T-helper 2 cell treated with Interferon-gamma antibody and Interleukin-4, amounts not matched to agents 5 μg/mL and 100 μg/mL, for 36 hours (primary cell): ENCODE measurements at regions not wholly inside any gene's neighbourhood (a gene's known extent, or its start where the extent isn't known, plus 50 kb on each side); places are given as distances from the start of the nearest gene placed in this dataset.

Experiments
- DNase-seq: peaks from one replicate; pipeline ENCODE4 v3.0.0; 2021; ENCODE audit warnings: low spot score
- H3K27ac Mint-ChIP-seq: one replicate; pipeline ENCODE4 v1.8.0; 2021; ENCODE audit warnings: mild to moderate bottlenecking, mixed read lengths
- H3K27me3 Mint-ChIP-seq: one replicate; pipeline ENCODE4 v1.8.0; 2021; ENCODE audit warnings: low read depth, mixed read lengths
- H3K36me3 Mint-ChIP-seq: one replicate; pipeline ENCODE4 v1.8.0; 2021; ENCODE audit warnings: low read depth, mixed read lengths
- H3K4me1 Mint-ChIP-seq: one replicate; pipeline ENCODE4 v1.8.0; 2021; ENCODE audit warnings: low read depth, mixed read lengths
- H3K4me3 Mint-ChIP-seq: one replicate; pipeline ENCODE4 v1.8.0; 2022; ENCODE audit warnings: mild to moderate bottlenecking, moderate library complexity, mixed read lengths
- H3K9me3 Mint-ChIP-seq: one replicate; pipeline ENCODE4 v1.8.0; 2021; ENCODE audit warnings: mixed read lengths

DNA sequence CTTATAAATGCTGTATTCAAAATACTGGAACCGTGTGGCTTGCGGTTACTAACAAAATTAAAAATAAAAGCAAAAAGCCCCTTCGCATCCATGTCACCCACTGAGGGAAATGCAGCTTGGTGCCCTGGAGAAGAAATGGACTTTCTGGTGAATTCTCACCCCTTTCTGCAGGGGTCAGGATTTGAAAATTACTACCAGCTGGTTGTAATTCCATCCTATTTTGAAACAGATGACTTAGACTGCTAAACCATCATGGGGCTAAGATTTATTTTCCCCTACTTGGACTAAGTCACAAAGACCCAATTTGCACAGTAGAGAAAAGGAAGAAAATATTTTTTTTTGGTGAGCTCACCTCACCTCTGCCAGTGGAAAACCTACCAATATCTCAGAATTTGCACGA is 111.4 kb upstream of the MYOCD start:
- no peaks in the 10 kb centered on the region for H3K36me3 Mint-ChIP-seq
- H3K9me3 Mint-ChIP-seq: peaks cover 44% of the 10 kb centered on the region
- H3K27me3 Mint-ChIP-seq: no peaks in the 10 kb centered on the region
- no peak overlapping the region for H3K27ac Mint-ChIP-seq
- no peaks in the 10 kb centered on the region for H3K4me1 Mint-ChIP-seq
- DNase-seq: no peak
- H3K4me3 Mint-ChIP-seq: no peak overlapping the region

DNA sequence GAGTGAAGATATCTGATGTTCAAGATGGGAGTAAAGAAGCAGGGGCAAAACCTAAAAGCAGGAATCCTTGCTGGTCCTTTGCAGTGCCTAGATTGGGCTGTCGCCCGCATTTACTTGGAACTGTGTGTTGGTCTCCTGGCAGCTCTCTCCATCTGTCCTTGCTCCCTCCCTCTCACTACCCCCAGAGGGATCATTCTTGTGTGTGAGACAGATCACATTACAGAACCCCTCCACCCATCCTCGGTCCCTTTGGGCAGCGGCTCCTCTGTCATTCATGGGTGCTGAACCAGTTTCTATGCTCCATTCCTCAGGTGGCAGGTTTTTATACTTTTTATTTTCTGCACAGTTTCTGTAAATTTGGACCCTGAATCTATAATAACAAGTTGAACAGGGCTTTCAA is 99.4 kb upstream of the MYOCD start:
- Mint-ChIP-seq H3K27ac (no peak overlapping the region), H3K4me1 (no peaks in the 10 kb centered on the region), H3K9me3 (peaks cover 26% of the 10 kb centered on the region), H3K4me3 (no peak overlapping the region), H3K27me3 (no peaks in the 10 kb centered on the region), H3K36me3 (no peaks in the 10 kb centered on the region)
- DNase-seq: no peak

DNA sequence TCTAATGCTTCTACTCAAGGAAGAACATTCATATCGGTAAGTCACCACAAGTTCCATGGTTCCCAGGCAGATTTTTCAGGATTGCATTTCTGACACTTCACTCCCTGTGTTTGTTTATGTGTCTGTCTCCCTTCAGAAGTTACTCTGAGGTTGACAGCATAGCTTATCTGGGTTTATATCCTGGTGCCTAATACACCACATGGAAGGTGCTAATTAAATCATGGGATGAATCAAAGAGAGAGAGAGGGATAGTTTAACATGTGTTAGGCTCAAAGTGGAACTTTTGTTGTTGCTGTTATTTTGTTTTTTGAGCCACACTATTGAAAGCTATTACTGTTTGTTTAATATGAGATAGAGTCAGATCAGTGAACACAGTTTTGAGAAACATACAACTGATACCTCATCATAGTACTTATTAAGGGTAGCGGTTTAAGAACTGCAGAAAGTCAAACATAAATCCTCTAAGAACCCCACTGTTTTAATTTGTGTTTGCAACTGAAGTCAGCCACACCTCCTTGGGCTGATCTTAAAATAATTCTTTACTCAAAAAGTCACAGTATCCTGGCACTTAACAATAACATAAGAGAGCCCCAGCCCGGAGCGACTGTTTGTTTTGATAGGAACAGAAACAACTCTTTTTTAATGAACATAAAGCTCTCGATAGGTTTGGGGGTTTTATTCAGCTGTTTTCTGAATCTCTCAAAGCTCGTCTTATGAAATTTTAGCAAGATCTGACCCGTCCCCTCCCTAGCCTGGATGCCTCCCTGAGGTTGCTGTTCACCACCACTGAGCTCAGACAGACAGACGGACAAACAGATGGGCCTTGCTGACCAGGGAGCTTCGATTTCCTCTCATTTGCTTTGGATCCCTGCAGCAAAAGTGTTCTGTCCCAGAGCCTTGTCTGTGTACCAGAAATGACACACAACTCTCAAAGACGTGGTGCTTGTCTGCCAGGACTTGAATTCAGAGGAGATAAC is 98.3 kb upstream of the MYOCD start:
- no peak overlapping the region for H3K4me3 Mint-ChIP-seq
- no peaks in the 10 kb centered on the region for H3K27me3 Mint-ChIP-seq
- no peaks in the 10 kb centered on the region for H3K36me3 Mint-ChIP-seq
- H3K9me3 Mint-ChIP-seq: peaks cover 29% of the 10 kb centered on the region
- H3K4me1 Mint-ChIP-seq: no peaks in the 10 kb centered on the region
- no peak overlapping the region for H3K27ac Mint-ChIP-seq
- DNase-seq: no peak

DNA sequence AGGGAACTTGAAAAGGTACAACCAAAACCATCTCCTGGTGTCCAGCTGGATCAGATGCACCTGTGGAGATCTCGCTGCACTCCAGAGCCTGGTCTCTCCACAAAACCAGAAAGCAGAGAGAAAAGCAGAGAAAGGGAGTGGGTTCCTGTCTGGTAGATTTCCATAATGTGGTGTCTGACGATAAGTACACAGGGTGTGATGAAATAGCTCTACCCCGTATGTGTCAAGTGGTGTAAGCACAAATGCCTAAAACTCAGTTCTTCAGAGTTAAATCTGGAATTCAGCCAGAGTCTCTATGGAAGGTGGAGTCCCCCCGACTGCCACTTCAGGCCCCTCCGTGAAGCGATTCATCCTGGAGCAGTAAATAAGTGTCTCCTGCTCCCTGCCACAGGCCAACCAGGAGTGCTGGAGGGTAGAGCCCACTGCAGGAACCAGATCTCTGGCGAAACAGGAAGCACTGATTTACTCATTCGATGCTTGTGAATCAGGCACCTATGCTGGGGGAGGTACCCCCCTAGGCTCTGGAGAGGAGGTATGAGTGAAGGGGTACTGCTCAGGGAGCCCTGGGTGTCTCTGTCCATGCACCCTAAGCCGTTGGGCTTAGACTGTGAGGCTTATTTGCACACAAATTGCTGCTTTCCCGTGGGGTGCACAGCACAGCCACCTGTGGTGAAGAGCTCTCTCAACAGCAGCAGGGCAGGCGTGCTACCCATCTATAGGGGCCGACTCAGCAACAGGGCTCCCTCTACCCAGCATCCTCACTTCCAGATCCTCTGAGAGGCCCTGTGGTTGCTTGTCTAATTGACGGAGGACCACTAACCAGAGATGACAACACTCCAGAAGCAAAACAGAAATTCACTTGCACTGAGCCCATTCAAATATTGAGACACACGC is 97.1 kb upstream of the MYOCD start:
- no peaks in the 10 kb centered on the region for H3K27me3 Mint-ChIP-seq
- H3K4me3 Mint-ChIP-seq: no peak overlapping the region
- peaks cover 33% of the 10 kb centered on the region for H3K9me3 Mint-ChIP-seq

DNA sequence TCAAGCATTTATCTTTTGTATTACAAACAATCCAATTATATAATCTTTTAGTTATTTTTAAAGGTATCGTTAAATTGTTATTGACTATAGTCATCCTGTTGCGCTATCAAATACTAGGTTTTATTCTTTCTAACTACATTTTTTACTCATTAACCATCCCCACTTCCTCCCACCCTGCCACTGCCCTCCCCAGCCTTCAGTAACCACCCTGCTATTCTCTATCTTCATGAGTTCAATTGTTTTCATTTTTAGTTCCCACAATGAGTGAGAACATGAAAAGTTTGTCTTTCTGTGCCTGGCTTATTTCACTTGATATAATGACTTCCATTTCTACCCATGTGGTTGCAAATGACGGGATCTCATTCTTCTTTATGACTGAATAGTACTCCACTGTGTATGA is 94.1 kb upstream of the MYOCD start:
- Mint-ChIP-seq H3K4me3 (no peak overlapping the region), H3K4me1 (no peaks in the 10 kb centered on the region), H3K9me3 (peaks cover 30% of the 10 kb centered on the region), H3K27me3 (no peaks in the 10 kb centered on the region), H3K36me3 (no peaks in the 10 kb centered on the region), H3K27ac (no peak overlapping the region)
- DNase-seq: no peak

More for the DNA sequence above, 97.1 kb upstream of the MYOCD start:
- Mint-ChIP-seq H3K4me1 (no peaks in the 10 kb centered on the region), H3K27ac (no peak overlapping the region), H3K36me3 (no peaks in the 10 kb centered on the region)
- no peak for DNase-seq

DNA sequence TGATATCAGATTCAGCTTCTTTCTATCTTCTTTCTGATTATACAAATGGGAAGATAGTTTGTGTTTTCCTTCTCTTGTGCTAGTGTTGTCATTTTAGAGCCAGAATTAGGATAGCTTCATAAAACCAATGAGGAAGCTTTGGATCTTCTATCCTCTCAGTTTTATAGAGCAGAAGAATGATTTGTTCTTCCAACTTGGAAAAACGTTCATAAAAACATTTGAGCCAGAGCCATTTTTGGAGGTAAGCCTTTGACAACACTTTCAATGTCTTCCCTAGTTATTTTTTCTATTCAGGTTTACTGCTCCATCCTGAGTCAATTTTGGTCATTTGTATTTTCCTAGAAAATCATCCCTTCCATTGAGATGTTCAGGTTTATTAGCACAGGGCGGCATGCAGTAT is 91.2 kb upstream of the MYOCD start:
- no peak overlapping the region for H3K4me3 Mint-ChIP-seq
- no peak overlapping the region for H3K27ac Mint-ChIP-seq

DNA sequence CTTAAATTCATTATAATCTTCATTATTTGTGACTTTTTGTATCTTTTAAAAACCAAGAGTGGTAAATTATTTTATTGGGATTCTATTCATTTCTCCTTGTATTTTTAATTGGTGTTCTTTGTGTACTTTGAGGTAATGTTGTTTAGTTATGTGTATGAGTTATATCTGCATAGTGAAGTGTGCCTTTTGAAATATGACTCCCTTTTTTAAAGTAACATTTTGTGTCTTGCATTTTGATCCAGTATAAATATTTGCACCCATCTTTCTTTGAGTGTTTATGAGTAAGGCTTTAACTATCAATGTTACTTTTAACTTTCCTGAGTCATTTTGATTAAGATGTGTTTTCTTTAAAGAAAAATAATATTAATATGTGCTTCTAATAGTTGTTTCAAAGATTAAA is 90.0 kb upstream of the MYOCD start:
- Mint-ChIP-seq H3K4me1 (no peaks in the 10 kb centered on the region), H3K27ac (no peak overlapping the region), H3K36me3 (no peaks in the 10 kb centered on the region), H3K9me3 (peaks cover 33% of the 10 kb centered on the region), H3K27me3 (no peaks in the 10 kb centered on the region), H3K4me3 (no peak overlapping the region)
- DNase-seq: no peak

More for the DNA sequence above, 91.2 kb upstream of the MYOCD start:
- DNase-seq: no peak
- Mint-ChIP-seq H3K36me3 (no peaks in the 10 kb centered on the region), H3K9me3 (peaks cover 34% of the 10 kb centered on the region), H3K27me3 (no peaks in the 10 kb centered on the region), H3K4me1 (no peaks in the 10 kb centered on the region)

DNA sequence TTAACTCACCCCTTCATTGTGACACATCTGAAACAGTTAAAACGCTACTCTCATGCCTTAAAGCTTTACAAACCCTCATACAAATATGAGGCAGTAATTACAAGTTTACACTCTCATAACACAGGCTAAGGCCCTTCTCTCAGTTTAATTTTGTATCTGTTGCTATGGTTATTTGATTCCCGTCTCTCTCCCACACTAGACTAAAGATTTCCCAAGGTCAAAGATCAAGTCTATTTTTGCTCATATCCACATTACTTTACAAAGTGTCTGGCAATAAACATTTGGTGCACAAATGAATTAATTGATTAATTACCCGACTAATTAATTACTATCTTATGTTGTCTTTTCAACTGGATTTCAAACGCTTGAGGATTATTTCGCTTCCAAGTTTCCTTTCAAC is 86.4 kb upstream of the MYOCD start:
- Mint-ChIP-seq H3K27me3 (no peaks in the 10 kb centered on the region), H3K36me3 (no peaks in the 10 kb centered on the region), H3K9me3 (peaks cover 40% of the 10 kb centered on the region), H3K4me1 (no peaks in the 10 kb centered on the region), H3K4me3 (no peak overlapping the region), H3K27ac (no peak overlapping the region)
- no peak for DNase-seq

DNA sequence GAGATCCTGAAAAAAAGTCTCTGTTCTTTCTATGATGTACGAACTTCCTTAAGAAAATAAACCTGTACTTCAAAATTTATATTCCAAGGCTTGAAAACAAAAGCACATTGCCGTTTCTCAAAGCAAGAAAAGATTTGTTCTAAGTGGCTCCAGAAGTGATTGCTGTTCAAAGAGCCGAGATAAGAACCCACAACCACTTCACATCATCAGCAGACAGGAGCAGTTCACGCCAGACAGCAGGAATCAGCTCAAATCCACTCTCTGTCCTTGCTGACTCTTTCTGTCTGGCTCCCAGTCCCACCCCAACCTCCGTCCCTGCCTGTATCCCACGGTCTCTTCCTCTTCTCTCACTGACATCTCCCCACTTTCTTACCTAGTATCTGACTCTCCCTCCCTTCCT is 85.0 kb upstream of the MYOCD start:
- no peak for DNase-seq
- Mint-ChIP-seq H3K36me3 (no peaks in the 10 kb centered on the region), H3K27ac (no peak overlapping the region), H3K4me1 (no peaks in the 10 kb centered on the region), H3K27me3 (no peaks in the 10 kb centered on the region), H3K4me3 (no peak overlapping the region), H3K9me3 (peaks cover 45% of the 10 kb centered on the region)

DNA sequence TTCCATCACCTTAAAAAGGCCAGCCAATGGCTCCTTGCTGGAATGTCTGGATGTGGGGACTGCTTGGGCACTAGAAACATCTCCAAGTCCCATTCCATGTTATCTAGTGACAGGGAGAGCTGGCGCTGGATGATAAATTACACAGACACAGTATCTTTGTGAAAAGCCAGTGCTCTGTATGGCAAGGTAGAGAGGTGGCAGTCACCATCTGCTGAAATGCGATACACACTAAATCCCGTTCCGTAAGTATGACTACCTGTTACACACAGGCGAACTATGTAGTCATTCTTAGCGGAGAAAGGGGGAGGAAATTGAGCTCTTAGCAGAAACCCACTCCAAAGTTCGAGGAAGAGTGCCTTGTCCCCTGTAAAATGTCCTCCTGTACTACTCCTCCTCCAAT is 81.0 kb upstream of the MYOCD start:
- H3K27me3 Mint-ChIP-seq: no peaks in the 10 kb centered on the region
- H3K36me3 Mint-ChIP-seq: no peaks in the 10 kb centered on the region
- no peak overlapping the region for H3K27ac Mint-ChIP-seq
- H3K4me1 Mint-ChIP-seq: no peaks in the 10 kb centered on the region
- H3K9me3 Mint-ChIP-seq: peaks cover 53% of the 10 kb centered on the region
- no peak for DNase-seq
- H3K4me3 Mint-ChIP-seq: no peak overlapping the region

DNA sequence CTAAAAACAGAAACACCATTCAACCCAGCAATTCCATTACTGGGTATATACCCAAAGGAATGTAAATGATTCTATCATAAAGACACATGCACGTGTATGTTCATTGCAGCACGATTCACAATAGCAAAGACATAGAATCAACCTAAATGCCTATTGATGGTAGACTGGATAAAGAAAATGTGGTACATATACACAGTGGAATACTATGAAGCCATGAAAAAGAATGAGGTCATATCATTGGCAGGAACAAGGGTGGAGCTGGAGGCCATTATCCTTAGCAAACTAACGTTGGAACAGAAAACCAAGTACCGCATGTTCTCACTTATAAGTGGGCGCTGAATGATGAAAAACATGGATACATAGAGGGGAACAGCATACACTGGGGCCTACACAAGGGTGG is 77.2 kb upstream of the MYOCD start:
- H3K36me3 Mint-ChIP-seq: no peaks in the 10 kb centered on the region
- no peaks in the 10 kb centered on the region for H3K4me1 Mint-ChIP-seq
- peaks cover 41% of the 10 kb centered on the region for H3K9me3 Mint-ChIP-seq
- DNase-seq: no peak
- no peak overlapping the region for H3K4me3 Mint-ChIP-seq
- no peak overlapping the region for H3K27ac Mint-ChIP-seq
- no peaks in the 10 kb centered on the region for H3K27me3 Mint-ChIP-seq

DNA sequence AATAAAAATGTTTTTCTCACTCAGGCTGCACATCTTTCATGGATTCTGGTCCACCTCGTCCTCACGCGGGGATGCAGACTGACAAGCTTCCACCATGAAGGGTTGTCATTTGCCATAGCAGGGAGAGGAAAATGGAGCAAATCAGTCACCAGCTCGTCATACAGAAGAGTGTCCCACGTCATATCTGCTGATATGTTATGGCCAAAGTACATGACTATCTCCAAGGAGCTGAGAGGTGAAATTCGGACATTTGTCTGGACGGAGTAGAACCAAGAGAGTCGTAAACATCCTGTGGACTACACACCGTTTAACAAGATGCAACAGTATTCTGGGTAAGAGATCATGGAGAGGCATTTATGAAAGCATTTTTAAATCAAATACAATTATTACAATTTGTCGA is 75.3 kb upstream of the MYOCD start:
- H3K36me3 Mint-ChIP-seq: no peaks in the 10 kb centered on the region
- H3K27me3 Mint-ChIP-seq: no peaks in the 10 kb centered on the region
- no peak for DNase-seq
- peaks cover 32% of the 10 kb centered on the region for H3K9me3 Mint-ChIP-seq
- H3K4me3 Mint-ChIP-seq: no peak overlapping the region
- H3K27ac Mint-ChIP-seq: no peak overlapping the region
- H3K4me1 Mint-ChIP-seq: no peaks in the 10 kb centered on the region

DNA sequence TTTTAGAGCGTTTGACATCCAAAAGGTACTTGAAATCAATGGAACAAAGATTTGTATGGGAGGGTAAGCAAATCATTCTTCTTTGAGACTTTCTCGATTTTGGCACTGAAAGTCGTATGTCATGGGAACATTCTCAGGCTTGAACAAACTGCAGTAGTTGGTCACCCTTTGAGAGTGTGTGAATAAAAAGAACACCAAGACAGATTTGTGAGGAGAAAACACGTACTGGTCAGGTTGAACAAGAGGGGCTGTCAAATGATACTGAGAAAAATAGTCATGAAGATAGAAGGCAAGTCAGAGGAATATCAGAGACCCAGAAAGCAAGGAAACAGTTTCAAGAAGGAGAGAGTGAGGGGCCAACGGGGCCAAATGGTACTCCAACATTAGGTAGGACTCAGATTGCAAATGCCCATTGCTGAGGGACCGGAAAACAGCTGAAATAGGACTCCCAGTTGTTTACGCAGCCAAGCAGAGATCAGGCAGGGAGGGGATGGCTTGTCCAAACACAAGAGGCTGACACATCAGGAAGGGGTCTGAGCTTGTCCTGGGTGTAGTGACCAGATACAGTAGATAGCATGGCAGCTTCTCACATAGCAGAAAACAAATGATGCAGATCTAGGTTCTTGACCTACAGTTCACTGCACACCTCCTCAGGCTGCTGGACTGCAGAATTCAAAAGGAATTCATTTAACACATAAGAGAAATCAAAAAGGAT is 74.5 kb upstream of the MYOCD start:
- peaks cover 29% of the 10 kb centered on the region for H3K9me3 Mint-ChIP-seq
- H3K36me3 Mint-ChIP-seq: no peaks in the 10 kb centered on the region
- no peak overlapping the region for H3K27ac Mint-ChIP-seq
- DNase-seq: no peak
- H3K4me1 Mint-ChIP-seq: no peaks in the 10 kb centered on the region
- no peak overlapping the region for H3K4me3 Mint-ChIP-seq
- H3K27me3 Mint-ChIP-seq: no peaks in the 10 kb centered on the region

DNA sequence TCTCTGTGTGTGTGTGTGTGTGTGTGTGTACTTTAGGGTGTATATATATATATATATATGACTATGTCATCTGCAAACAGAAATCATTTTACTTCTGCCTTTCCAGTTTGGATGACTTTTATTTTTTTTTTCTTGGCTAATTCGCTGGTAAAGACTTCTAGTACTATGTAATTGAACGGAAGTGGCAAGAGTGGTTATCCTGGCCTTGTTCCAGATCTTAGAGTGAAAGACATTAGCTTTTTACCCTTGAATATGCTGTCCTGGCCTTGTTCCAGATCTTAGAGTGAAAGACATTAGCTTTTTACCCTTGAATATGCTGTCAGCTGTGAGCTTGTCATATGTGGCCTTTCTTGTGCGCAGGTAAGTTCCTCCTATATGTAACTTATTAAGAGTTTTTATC is 72.7 kb upstream of the MYOCD start:
- no peak for DNase-seq
- Mint-ChIP-seq H3K27me3 (no peaks in the 10 kb centered on the region), H3K36me3 (no peaks in the 10 kb centered on the region), H3K9me3 (peaks cover 20% of the 10 kb centered on the region), H3K27ac (no peak overlapping the region), H3K4me1 (no peaks in the 10 kb centered on the region), H3K4me3 (no peak overlapping the region)
